ACC112 (cell line): ENCODE measurements at regions not wholly inside any gene's neighbourhood (a gene's known extent, or its start where the extent isn't known, plus 50 kb on each side); places are given as distances from the start of the nearest gene placed in this dataset.

Source experiments
- H2AFZ ChIP-seq: fragments of 200-600 bp; sonication (generic); one replicate; pipeline ENCODE4 v1.6.0; 2017; ENCODE audit warnings: antibody characterized with exemption, low read length; ENCODE audit not compliant: unreplicated experiment
- H3K27ac ChIP-seq: fragments of 200-600 bp; sonication (generic); 2 replicates; pipeline ENCODE4 v1.5.1; 2014; ENCODE audit warnings: low read depth, mild to moderate bottlenecking, antibody characterized with exemption, low read length, moderate library complexity
- H3K27me3 ChIP-seq: fragments of 200-600 bp; sonication (generic); 2 replicates; pipeline ENCODE4 v1.6.1; 2014; ENCODE audit warnings: mild to moderate bottlenecking, antibody characterized with exemption, low read length, moderate library complexity, mixed read lengths; ENCODE audit not compliant: insufficient read depth
- H3K36me3 ChIP-seq: fragments of 200-600 bp; sonication (generic); 2 replicates; pipeline ENCODE4 v1.6.1; 2016; ENCODE audit warnings: mild to moderate bottlenecking, antibody characterized with exemption, low read length, moderate library complexity, mixed read lengths; ENCODE audit not compliant: insufficient read depth
- H3K4me1 ChIP-seq: fragments of 200-600 bp; sonication (generic); one replicate; pipeline ENCODE4 v1.6.1; 2016; ENCODE audit warnings: low read length, mixed read lengths; ENCODE audit not compliant: insufficient read depth, unreplicated experiment, control insufficient read depth
- H3K4me3 ChIP-seq: fragments of 200-600 bp; sonication (generic); 2 replicates; pipeline ENCODE4 v1.5.1; 2014; ENCODE audit warnings: mild to moderate bottlenecking, low read depth, low read length
- H3K79me2 ChIP-seq: fragments of 200-600 bp; sonication (generic); one replicate; pipeline ENCODE4 v1.6.0; 2016; ENCODE audit warnings: low read length; ENCODE audit not compliant: control insufficient read depth, unreplicated experiment, insufficient read depth

- Histone ChIP-seq H3K27me3 (no peaks in the 10 kb centered on the region), H3K4me1 (peaks cover 24% of the 10 kb centered on the region), H3K4me3 (no peak overlapping the region), H3K36me3 (no peaks in the 10 kb centered on the region), H2AFZ (no peak overlapping the region), H3K27ac (no peak overlapping the region), H3K79me2 (no peaks in the 10 kb centered on the region)
Measured at GRCh38 chr15:66897416-66897815, 168.0 kb upstream of the SMAD3 start.

DNA sequence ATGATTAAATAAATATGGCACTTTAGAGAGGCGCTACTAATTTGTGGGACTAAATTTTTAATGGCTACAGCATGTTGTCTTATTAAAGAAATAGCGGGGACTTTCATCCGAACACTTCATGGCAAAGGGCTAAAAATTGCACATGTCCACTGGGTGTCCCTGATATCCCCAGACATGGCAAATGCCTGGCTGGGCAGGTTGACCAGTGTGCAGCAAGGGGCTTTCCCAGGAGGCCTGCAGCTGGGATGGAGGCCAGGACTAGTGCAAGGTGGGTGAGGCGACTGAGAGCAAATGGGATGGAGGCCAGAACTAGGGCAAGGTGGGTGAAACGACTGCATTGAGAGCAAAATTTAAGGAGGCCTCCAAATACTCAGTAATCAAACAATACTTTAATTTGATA, 167.4 kb upstream of the SMAD3 start:
- Histone ChIP-seq H3K27ac (no peak overlapping the region), H3K4me3 (no peak overlapping the region), H3K79me2 (no peaks in the 10 kb centered on the region), H2AFZ (no peak overlapping the region), H3K27me3 (no peaks in the 10 kb centered on the region), H3K4me1 (peaks cover 24% of the 10 kb centered on the region), H3K36me3 (no peaks in the 10 kb centered on the region)

DNA sequence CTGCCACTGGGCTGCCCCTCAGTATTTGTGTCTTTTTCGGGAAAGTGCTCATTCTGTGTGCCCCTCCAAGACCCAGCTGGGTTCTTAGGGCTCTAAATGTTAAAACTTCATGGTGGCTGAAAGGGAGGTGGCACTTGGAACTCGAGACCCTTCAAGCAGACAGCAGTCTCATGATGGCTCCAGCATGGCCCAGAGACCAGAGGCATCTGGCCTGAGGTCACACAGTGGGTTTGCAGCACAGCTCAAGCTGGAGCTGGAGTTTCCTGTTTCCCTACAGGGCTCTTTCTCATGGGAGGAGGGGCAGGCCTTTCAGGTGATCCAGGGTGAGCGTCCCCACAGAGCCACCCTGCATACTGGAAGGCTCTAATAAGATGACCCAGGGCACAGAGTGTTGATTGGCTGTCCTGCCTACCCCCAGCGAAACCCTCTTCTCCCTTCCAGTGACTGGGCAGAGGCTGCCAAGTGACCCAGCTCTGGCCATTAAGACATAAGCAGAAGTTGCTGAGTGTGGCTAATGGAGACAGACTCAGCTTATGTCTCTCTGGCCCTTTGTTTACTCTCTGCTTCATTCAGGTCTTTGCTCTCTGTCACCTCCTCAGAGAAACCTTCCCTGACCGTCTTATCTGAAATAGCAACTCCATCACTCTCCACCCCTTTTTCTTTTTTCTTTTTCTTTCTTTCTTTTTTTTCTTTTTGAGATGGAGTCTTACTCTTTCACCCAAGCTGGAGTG, 166.6 kb upstream of the SMAD3 start:
- peaks cover 25% of the 10 kb centered on the region for H3K4me1 ChIP-seq
- H3K36me3 ChIP-seq, result no peaks in the 10 kb centered on the region
- H2AFZ ChIP-seq, result no peak overlapping the region
- no peaks in the 10 kb centered on the region for H3K79me2 ChIP-seq
- H3K27ac ChIP-seq, result no peak overlapping the region
- no peak overlapping the region for H3K4me3 ChIP-seq
- H3K27me3 ChIP-seq, result no peaks in the 10 kb centered on the region

- Histone ChIP-seq H3K4me3 (no peak overlapping the region), H3K36me3 (no peaks in the 10 kb centered on the region), H3K4me1 (peaks cover 28% of the 10 kb centered on the region), H3K79me2 (no peaks in the 10 kb centered on the region), H3K27me3 (no peaks in the 10 kb centered on the region), H2AFZ (no peak overlapping the region), H3K27ac (0 out of 2 replicates have a peak overlapping the region, but pooled peaks have one; percentile 28)
Measured at GRCh38 chr15:66899555-66900350, 165.6 kb upstream of the SMAD3 start.

- peak overlapping the region; percentile 41 for H2AFZ ChIP-seq
Measured at GRCh38 chr15:66900586-66901310, 164.7 kb upstream of the SMAD3 start.

GRCh38 chr15:66901336-66902100, 163.9 kb upstream of the SMAD3 start:
- Histone ChIP-seq H3K27ac (peak overlapping the region; percentile 10), H2AFZ (peak overlapping the region; percentile 41)

More at GRCh38 chr15:66900586-66901310, 164.7 kb upstream of the SMAD3 start:
- H3K79me2 ChIP-seq, result no peaks in the 10 kb centered on the region
- H3K4me1 ChIP-seq, result peaks cover 24% of the 10 kb centered on the region
- no peaks in the 10 kb centered on the region for H3K36me3 ChIP-seq
- H3K27me3 ChIP-seq, result no peaks in the 10 kb centered on the region
- H3K4me3 ChIP-seq, result no peak overlapping the region
- peak overlapping the region; percentile 10 for H3K27ac ChIP-seq

DNA sequence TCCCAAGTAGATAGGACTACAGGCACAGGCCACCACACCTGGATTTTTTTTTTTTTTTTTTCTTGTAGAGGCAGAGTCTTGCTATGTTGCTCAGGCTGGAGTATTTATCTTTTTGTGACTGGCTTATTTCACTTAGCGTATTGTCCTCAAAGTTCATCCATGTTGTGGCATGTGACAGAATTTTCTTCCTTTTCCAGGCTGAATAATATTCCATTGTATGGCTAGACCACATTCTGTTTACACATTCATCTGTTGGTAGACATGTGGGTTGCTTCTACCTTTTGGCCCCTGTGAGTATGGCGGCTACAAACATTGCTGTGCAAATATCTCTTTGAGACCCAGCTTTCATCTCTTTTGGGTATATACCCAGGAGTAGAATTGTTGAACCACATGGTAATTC, 160.2 kb upstream of the SMAD3 start:
- Histone ChIP-seq H3K4me3 (no peak overlapping the region), H2AFZ (no peak overlapping the region), H3K27ac (no peak overlapping the region), H3K4me1 (peaks cover 17% of the 10 kb centered on the region), H3K36me3 (no peaks in the 10 kb centered on the region), H3K79me2 (no peaks in the 10 kb centered on the region), H3K27me3 (no peaks in the 10 kb centered on the region)

More at GRCh38 chr15:66901336-66902100, 163.9 kb upstream of the SMAD3 start:
- no peaks in the 10 kb centered on the region for H3K79me2 ChIP-seq
- H3K4me3 ChIP-seq, result no peak overlapping the region
- no peaks in the 10 kb centered on the region for H3K36me3 ChIP-seq
- no peaks in the 10 kb centered on the region for H3K27me3 ChIP-seq
- H3K4me1 ChIP-seq, result peaks cover 24% of the 10 kb centered on the region

- Histone ChIP-seq H3K36me3 (no peaks in the 10 kb centered on the region), H3K27ac (no peak overlapping the region), H3K79me2 (no peaks in the 10 kb centered on the region), H3K4me3 (no peak overlapping the region), H3K27me3 (no peaks in the 10 kb centered on the region), H3K4me1 (peaks cover 13% of the 10 kb centered on the region), H2AFZ (no peak overlapping the region)
Measured at GRCh38 chr15:66905954-66906353, 159.4 kb upstream of the SMAD3 start.

- H3K27ac ChIP-seq, result no peak overlapping the region
- no peak overlapping the region for H2AFZ ChIP-seq
Measured at GRCh38 chr15:66906668-66907614, 158.5 kb upstream of the SMAD3 start.

More at GRCh38 chr15:66906668-66907614, 158.5 kb upstream of the SMAD3 start:
- H3K79me2 ChIP-seq, result no peaks in the 10 kb centered on the region
- peaks cover 4% of the 10 kb centered on the region for H3K4me1 ChIP-seq
- no peaks in the 10 kb centered on the region for H3K36me3 ChIP-seq
- no peaks in the 10 kb centered on the region for H3K27me3 ChIP-seq
- H3K4me3 ChIP-seq, result no peak overlapping the region
